ENCODE measurements at regions not wholly inside any gene's neighbourhood (a gene's known extent, or its start where the extent isn't known, plus 50 kb on each side); places are given as distances from the start of the nearest gene placed in this dataset.

DNA sequence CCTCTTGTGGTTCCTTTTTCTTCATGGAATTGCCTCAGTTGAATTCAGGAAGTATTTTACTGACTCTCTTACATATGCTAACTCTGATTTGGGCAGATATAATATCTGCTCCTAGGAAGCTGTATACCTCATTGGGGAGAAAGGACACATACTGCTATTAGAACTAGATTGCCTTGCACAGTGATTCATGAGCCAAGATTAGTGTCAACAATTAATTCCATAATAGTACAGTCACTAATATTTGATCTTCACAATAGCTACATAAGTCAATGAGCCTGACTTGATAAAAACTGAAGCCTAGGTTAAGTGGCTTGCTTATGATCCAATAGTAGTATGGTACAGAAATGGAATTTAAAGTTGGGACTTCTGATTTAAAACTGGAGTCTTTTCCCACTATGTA, 127.6 kb downstream of the ETAA1 start:
- Histone ChIP-seq H3K4me3 (ENCODE audit: low read depth in 1 of 3, low read length in 3 of 3) (no peak overlapping the region), H3K9ac (ENCODE audit: low read depth in 1 of 2, low read length in 2 of 2) (no peak overlapping the region), H3K27ac (ENCODE audit: low read depth in 1 of 2, low read length in 2 of 2) (no peak overlapping the region), H3K27me3 (ENCODE audit: control insufficient read depth in 4 of 4, insufficient read depth in 4 of 4, low read length in 3 of 4) (peaks cover 0 to 7% (median 0%) of the 10 kb centered on the region in 4 donors), H3K36me3 (ENCODE audit: control insufficient read depth in 4 of 4, insufficient read depth in 3 of 4, low read depth in 1 of 4, low read length in 3 of 4) (no peaks in the 10 kb centered on the region), H3K9me3 (ENCODE audit: control insufficient read depth in 4 of 4, low read length in 3 of 4) (peaks cover 0 to 3% (median 0%) of the 10 kb centered on the region in 4 donors), H3K4me1 (ENCODE audit: control insufficient read depth in 4 of 4, insufficient read depth in 4 of 4, low read length in 3 of 4) (no peaks in the 10 kb centered on the region)
- TF ChIP-seq FOXA1 (IDR thresholded peaks at IDR 0.05) (no peak), JUND (IDR thresholded peaks at IDR 0.05) (no peak), TAF1 (conservative IDR thresholded peaks at IDR 0.05) (no peak), HNF4A (conservative IDR thresholded peaks at IDR 0.05) (no peak), FOXA2 (IDR thresholded peaks at IDR 0.05) (no peak), EGR1 (IDR thresholded peaks at IDR 0.05; ENCODE audit: low read depth in 2 of 2) (no peak)
- TF ChIP-seq, protein P1, sequence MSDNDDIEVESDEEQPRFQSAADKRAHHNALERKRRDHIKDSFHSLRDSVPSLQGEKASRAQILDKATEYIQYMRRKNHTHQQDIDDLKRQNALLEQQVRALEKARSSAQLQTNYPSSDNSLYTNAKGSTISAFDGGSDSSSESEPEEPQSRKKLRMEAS (IDR thresholded peaks at IDR 0.05): no peak
- TF ChIP-seq, protein P2, sequence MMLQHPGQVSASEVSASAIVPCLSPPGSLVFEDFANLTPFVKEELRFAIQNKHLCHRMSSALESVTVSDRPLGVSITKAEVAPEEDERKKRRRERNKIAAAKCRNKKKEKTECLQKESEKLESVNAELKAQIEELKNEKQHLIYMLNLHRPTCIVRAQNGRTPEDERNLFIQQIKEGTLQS (IDR thresholded peaks at IDR 0.05): no peak
- TF ChIP-seq, protein P3, sequence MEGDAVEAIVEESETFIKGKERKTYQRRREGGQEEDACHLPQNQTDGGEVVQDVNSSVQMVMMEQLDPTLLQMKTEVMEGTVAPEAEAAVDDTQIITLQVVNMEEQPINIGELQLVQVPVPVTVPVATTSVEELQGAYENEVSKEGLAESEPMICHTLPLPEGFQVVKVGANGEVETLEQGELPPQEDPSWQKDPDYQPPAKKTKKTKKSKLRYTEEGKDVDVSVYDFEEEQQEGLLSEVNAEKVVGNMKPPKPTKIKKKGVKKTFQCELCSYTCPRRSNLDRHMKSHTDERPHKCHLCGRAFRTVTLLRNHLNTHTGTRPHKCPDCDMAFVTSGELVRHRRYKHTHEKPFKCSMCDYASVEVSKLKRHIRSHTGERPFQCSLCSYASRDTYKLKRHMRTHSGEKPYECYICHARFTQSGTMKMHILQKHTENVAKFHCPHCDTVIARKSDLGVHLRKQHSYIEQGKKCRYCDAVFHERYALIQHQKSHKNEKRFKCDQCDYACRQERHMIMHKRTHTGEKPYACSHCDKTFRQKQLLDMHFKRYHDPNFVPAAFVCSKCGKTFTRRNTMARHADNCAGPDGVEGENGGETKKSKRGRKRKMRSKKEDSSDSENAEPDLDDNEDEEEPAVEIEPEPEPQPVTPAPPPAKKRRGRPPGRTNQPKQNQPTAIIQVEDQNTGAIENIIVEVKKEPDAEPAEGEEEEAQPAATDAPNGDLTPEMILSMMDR (IDR thresholded peaks at IDR 0.05; ENCODE audit: low read depth, low read length, missing input control): no peak
- no peak for DNase-seq (ENCODE audit: low spot score)

DNA sequence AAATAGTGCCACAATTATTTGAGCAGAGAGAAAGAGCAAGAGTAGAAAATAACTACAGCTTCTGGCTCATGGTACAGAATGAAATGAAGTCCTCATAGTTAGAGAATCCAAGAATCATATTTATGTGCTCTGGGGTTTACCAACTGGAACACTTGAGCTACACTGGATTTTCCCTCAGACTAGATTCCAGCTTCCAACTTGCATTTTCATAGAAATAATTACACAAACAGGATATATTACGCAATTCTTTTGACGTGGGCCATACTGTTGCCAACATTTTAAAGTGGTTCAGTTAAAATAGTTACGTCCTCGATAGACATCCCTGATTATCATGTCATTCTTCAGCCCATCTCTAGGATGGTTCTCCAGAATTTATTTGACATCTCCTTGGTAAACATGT, 129.2 kb downstream of the ETAA1 start:
- DNase-seq (ENCODE audit: low spot score): no peak
- no peaks in the 10 kb centered on the region for H3K36me3 ChIP-seq (ENCODE audit: control insufficient read depth in 4 of 4, insufficient read depth in 3 of 4, low read depth in 1 of 4, low read length in 3 of 4)
- H3K9me3 ChIP-seq (ENCODE audit: control insufficient read depth in 4 of 4, low read length in 3 of 4): peaks cover 0 to 3% (median 0%) of the 10 kb centered on the region in 4 donors
- TF ChIP-seq TAF1 (conservative IDR thresholded peaks at IDR 0.05) (no peak), FOXA2 (IDR thresholded peaks at IDR 0.05) (no peak), GABPA (IDR thresholded peaks at IDR 0.05 in 1 of 2, conservative IDR thresholded peaks at IDR 0.05 in 1 of 2) (no peak), YY1 (IDR thresholded peaks at IDR 0.05) (no peak), RXRA (IDR thresholded peaks at IDR 0.05) (no peak), JUND (IDR thresholded peaks at IDR 0.05) (no peak), HNF4G (IDR thresholded peaks at IDR 0.05) (no peak)
- TF ChIP-seq, protein P3 (IDR thresholded peaks at IDR 0.05; ENCODE audit: low read depth, low read length, missing input control): no peak
- H3K4me1 ChIP-seq (ENCODE audit: control insufficient read depth in 4 of 4, insufficient read depth in 4 of 4, low read length in 3 of 4): no peaks in the 10 kb centered on the region
- WGBS: 54% methylated on average over 4 of the region's 4 CpGs
- H3K27me3 ChIP-seq (ENCODE audit: control insufficient read depth in 4 of 4, insufficient read depth in 4 of 4, low read length in 3 of 4): peaks cover 0 to 7% (median 0%) of the 10 kb centered on the region in 4 donors
- no peak overlapping the region for H3K4me3 ChIP-seq (ENCODE audit: low read depth in 1 of 3, low read length in 3 of 3)
- H3K27ac ChIP-seq (ENCODE audit: low read depth in 1 of 2, low read length in 2 of 2): no peak overlapping the region
- H3K9ac ChIP-seq (ENCODE audit: low read depth in 1 of 2, low read length in 2 of 2): no peak overlapping the region

DNA sequence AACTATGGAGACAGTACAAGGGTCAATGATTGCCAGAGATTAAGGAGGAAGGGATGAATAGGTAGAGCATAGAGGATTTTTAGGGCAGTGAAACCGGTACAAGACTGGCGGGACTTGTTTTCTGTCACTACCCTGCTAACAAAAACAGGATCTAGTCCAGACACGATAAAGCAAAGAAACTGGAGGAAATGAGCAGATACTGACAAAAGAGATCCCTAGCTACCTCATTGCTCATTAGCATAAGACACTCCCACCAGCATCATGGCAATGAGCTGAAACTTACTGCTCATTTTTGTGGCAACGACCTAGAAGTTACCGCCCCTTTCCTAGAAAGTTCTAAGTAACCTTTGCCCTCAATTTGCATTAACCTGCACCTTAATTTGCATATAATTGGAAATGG, 131.2 kb downstream of the ETAA1 start:
- Histone ChIP-seq H3K36me3 (ENCODE audit: control insufficient read depth in 4 of 4, insufficient read depth in 3 of 4, low read depth in 1 of 4, low read length in 3 of 4) (no peaks in the 10 kb centered on the region), H3K9ac (ENCODE audit: low read depth in 1 of 2, low read length in 2 of 2) (no peak overlapping the region), H3K4me3 (ENCODE audit: low read depth in 1 of 3, low read length in 3 of 3) (no peak overlapping the region), H3K27ac (ENCODE audit: low read depth in 1 of 2, low read length in 2 of 2) (no peak overlapping the region), H3K9me3 (ENCODE audit: control insufficient read depth in 4 of 4, low read length in 3 of 4) (peaks cover 0 to 3% (median 0%) of the 10 kb centered on the region in 4 donors), H3K27me3 (ENCODE audit: control insufficient read depth in 4 of 4, insufficient read depth in 4 of 4, low read length in 3 of 4) (peaks cover 0 to 5% (median 0%) of the 10 kb centered on the region in 4 donors), H3K4me1 (ENCODE audit: control insufficient read depth in 4 of 4, insufficient read depth in 4 of 4, low read length in 3 of 4) (no peaks in the 10 kb centered on the region)
- no peak for DNase-seq (ENCODE audit: low spot score)
- WGBS: 89% methylated on average over 5 of the region's 5 CpGs
- no peak for TF ChIP-seq JUND (IDR thresholded peaks at IDR 0.05)
- TF ChIP-seq, protein P4, sequence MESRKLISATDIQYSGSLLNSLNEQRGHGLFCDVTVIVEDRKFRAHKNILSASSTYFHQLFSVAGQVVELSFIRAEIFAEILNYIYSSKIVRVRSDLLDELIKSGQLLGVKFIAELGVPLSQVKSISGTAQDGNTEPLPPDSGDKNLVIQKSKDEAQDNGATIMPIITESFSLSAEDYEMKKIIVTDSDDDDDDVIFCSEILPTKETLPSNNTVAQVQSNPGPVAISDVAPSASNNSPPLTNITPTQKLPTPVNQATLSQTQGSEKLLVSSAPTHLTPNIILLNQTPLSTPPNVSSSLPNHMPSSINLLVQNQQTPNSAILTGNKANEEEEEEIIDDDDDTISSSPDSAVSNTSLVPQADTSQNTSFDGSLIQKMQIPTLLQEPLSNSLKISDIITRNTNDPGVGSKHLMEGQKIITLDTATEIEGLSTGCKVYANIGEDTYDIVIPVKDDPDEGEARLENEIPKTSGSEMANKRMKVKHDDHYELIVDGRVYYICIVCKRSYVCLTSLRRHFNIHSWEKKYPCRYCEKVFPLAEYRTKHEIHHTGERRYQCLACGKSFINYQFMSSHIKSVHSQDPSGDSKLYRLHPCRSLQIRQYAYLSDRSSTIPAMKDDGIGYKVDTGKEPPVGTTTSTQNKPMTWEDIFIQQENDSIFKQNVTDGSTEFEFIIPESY (IDR thresholded peaks at IDR 0.05): no peak
- TF ChIP-seq HNF4G (IDR thresholded peaks at IDR 0.05): no peak
- TF ChIP-seq NR2F2 (IDR thresholded peaks at IDR 0.05): no peak
- TF ChIP-seq, protein P2 (IDR thresholded peaks at IDR 0.05): no peak
- TF ChIP-seq RXRA (IDR thresholded peaks at IDR 0.05): no peak
- TF ChIP-seq RAD21 (IDR thresholded peaks at IDR 0.05): no peak
- no peak for TF ChIP-seq FOXA2 (IDR thresholded peaks at IDR 0.05)
- TF ChIP-seq, protein P5, sequence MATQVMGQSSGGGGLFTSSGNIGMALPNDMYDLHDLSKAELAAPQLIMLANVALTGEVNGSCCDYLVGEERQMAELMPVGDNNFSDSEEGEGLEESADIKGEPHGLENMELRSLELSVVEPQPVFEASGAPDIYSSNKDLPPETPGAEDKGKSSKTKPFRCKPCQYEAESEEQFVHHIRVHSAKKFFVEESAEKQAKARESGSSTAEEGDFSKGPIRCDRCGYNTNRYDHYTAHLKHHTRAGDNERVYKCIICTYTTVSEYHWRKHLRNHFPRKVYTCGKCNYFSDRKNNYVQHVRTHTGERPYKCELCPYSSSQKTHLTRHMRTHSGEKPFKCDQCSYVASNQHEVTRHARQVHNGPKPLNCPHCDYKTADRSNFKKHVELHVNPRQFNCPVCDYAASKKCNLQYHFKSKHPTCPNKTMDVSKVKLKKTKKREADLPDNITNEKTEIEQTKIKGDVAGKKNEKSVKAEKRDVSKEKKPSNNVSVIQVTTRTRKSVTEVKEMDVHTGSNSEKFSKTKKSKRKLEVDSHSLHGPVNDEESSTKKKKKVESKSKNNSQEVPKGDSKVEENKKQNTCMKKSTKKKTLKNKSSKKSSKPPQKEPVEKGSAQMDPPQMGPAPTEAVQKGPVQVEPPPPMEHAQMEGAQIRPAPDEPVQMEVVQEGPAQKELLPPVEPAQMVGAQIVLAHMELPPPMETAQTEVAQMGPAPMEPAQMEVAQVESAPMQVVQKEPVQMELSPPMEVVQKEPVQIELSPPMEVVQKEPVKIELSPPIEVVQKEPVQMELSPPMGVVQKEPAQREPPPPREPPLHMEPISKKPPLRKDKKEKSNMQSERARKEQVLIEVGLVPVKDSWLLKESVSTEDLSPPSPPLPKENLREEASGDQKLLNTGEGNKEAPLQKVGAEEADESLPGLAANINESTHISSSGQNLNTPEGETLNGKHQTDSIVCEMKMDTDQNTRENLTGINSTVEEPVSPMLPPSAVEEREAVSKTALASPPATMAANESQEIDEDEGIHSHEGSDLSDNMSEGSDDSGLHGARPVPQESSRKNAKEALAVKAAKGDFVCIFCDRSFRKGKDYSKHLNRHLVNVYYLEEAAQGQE (IDR thresholded peaks at IDR 0.05): no peak
- no peak for TF ChIP-seq YY1 (IDR thresholded peaks at IDR 0.05)
- TF ChIP-seq HNF4A (conservative IDR thresholded peaks at IDR 0.05): no peak
- no peak for TF ChIP-seq FOXA1 (IDR thresholded peaks at IDR 0.05)
